Loucy (cell line): ENCODE measurements at regions not wholly inside any gene's neighbourhood (a gene's known extent, or its start where the extent isn't known, plus 50 kb on each side); places are given as distances from the start of the nearest gene placed in this dataset.

Source experiments
- EZH2phosphoT487 ChIP-seq: fragments of 200-600 bp; IDR thresholded peaks from 2 replicates; pipeline ENCODE4 v1.6.1; 2018; ENCODE audit warnings: antibody characterized with exemption, mild to moderate bottlenecking, moderate library complexity, borderline replicate concordance
- TF ChIP-seq, protein P1 (sequence below): fragments of 200-600 bp; sonication (generic); conservative IDR thresholded peaks from 2 replicates; pipeline ENCODE4 v1.5.1; 2014; ENCODE audit warnings: mild to moderate bottlenecking, antibody characterized with exemption, low read length

DNA sequence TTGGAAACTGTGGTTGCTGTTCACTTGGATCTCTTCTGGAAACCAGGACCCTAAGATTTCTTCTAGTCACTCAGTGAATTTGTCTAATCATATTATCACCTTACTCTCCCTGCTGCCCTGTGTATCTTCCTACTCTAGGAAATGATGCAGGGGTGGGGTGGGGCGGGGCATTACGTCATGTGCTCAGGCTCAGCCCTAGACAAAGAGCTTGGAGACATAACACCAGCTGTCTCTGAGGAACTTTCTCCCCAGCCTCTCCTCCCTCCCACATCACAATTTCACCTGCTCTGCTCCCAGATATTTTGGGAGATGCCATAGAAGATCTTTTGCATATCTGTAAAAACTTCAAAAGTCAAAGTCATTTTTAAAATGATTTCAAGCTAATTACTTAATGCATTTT lies 470.4 kb downstream of the ZSWIM6 start:
- TF ChIP-seq, protein P1, sequence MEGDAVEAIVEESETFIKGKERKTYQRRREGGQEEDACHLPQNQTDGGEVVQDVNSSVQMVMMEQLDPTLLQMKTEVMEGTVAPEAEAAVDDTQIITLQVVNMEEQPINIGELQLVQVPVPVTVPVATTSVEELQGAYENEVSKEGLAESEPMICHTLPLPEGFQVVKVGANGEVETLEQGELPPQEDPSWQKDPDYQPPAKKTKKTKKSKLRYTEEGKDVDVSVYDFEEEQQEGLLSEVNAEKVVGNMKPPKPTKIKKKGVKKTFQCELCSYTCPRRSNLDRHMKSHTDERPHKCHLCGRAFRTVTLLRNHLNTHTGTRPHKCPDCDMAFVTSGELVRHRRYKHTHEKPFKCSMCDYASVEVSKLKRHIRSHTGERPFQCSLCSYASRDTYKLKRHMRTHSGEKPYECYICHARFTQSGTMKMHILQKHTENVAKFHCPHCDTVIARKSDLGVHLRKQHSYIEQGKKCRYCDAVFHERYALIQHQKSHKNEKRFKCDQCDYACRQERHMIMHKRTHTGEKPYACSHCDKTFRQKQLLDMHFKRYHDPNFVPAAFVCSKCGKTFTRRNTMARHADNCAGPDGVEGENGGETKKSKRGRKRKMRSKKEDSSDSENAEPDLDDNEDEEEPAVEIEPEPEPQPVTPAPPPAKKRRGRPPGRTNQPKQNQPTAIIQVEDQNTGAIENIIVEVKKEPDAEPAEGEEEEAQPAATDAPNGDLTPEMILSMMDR: no peak
- no peak for TF ChIP-seq EZH2phosphoT487
